NCI-H1694 (cell line): ENCODE measurements at regions not wholly inside any gene's neighbourhood (a gene's known extent, or its start where the extent isn't known, plus 50 kb on each side); places are given as distances from the start of the nearest gene placed in this dataset.
"Not testable (repeated sequence)": the region's sequence is repeated elsewhere in the genome, so short reads cannot be mapped to it uniquely, and the experiment has no call there.

ENCODE experiments used
- DNase-seq: peaks from one replicate; lab custom pipeline; 2025; lab: John Stamatoyannopoulos, UW

DNA sequence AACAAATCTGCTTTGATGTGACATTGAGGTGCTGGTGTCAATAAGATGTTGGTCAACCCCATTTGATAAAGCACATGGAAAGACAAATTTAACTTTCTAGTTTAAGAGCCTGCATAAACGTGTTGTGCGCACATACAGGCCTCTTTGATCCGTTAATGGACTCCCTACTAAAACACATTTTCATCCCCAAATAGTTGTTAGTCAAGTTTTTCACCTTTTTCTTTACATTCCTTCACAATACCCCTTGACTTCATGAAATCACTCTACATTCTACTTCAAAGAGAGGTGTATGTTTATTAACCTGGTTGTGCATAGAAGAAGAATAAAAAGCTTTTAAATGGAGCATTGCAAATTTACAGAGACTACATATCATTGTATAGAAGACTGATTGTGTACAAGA lies 180.3 kb downstream of the HDGFL1 start:
- DNase-seq = no peak

DNA sequence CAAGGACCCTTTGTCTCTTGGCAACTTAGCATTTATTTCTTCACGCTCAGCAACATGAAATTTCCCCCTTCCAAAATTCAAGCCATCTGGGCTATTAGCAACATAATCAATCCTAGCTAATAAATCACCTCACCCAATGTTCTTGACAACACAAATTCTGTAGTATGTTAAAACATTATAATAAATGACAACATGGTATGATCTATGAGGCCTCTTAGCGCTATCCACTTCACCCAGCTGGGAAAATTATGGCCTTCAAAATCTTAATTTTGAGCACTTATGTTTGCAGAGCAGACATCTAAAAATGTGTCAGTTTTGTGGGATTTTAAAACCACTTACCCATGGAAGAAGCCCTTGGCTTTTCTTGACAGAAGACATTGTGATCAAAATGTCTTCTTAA lies 181.9 kb downstream of the HDGFL1 start:
- DNase-seq = no peak

DNA sequence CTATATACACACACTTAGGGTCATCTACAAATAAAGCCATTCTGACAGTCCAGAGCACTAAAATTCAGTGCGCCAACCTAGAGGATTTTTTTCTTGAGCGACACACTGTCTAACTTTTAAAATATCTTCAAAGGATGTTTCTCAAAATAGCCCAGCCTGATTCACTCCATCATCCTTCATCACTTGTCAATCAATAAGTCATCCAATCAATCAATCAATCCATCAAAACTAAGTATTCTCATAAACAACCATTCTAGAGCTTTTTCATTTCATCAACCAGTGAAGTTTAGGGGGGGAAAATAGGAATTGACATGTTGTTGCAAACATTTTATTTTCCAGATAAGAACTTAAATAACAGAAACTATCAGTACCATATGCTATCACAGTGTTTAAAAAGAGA lies 183.2 kb downstream of the HDGFL1 start:
- DNase-seq = no peak

DNA sequence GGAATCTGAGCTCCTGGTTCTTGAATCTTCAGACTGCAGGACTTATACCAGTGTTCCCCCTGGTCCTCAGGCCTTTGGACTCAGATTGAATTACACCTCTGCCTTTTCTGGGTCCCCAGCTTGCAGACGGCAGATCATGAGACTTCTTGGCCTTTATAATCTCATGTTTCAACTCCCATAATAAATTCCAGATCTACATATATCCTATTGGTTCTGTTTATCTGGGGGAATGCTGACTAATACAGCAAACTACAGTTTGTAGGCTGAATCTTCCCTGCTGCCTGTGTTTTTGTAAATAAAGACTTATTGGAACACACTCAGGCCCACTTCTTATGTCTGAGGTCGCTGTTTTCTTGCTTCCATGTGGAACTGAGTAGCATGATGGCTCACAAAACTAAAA lies 184.7 kb downstream of the HDGFL1 start:
- no peak for DNase-seq

DNA sequence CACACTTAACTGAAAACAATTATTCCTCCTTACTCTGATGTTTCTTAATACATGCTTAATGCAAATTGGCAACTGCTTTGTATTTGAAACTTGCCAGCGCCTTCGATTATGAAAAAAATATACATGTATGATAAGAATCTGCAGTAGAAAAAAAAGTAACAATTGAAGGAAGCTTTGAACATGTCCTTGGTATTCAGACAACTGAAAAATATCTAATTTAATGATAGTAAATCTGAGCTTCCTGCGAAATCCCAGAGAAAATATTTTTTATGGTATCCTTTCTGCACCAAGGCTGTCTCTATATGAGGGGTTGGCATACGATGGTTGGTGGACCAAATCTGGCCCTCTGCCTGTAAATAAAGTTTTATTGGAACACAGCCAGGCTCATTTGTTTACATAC lies 186.2 kb downstream of the HDGFL1 start:
- DNase-seq = no peak

DNA sequence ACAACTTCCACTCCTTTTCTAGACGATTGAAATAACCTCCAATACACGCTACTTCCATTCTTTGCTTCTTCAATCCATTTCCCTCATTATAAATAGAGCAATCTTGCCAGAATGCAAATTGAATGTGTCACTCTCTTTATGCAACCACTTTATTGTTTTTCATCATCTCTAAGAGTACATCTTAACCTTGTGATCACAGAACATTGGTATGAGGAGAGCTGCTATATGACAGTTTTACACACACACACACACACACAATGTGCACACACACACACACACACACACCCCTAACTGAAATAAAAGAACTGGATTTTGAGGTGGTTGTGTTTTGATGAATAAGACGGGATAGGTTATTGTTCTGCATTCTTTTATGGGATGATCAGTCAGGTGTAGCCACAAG lies 187.0 kb downstream of the HDGFL1 start:
- DNase-seq = no peak

DNA sequence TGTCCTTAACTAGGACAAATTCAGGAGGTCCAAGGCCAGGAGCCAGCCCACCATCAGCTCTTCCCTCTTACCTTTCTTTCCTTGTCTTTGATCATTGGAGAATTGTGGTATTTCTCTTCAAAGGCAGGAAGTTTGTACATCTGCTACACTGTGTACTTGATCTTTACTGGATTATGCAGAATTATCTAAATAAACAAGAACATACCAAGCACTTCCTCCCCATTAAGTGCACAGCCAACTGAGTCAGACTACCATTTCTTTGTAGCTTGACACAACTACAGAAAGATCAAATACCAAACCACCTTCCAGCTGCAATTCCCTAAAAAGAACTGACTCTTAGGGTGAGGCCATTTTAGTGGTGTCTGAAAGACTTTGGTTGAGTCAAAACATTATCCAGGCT lies 195.1 kb downstream of the HDGFL1 start:
- no peak for DNase-seq

DNA sequence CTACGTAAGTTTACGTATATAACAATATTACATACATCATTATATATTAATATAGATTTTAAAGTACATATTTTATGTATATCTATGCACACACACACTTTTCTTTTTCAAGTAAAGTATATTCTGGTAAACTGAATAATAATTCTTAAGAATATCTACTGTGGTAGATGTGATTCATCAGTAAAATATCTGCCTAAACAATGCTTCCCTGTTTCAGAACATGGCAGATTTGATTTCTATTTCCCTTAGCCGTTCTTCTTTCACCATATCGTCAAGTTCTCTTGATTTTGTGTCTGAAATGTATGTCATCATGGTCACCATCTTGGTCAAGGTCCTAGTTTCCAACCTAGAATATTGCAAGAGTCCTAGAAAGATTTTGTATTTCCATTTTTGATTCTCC lies 195.6 kb downstream of the HDGFL1 start:
- no peak for DNase-seq

DNA sequence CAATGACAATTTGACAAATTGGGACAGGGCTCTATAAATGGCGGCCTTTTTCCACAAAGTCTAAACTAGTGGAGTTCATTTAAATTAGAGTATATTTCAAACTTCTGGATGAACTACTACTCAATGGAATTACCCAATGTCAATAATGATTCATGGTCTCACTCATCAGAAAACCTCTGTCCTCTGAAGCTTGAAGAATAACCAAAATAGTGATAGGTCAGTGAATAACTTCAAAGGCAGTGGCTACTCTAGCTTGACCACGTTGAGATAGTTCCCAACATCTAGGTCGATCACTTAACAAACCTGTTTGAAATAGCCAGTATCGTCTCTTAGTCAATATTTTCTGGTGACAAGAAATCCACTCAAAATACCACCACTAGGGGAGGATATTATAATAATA lies 197.6 kb downstream of the HDGFL1 start:
- no peak for DNase-seq

DNA sequence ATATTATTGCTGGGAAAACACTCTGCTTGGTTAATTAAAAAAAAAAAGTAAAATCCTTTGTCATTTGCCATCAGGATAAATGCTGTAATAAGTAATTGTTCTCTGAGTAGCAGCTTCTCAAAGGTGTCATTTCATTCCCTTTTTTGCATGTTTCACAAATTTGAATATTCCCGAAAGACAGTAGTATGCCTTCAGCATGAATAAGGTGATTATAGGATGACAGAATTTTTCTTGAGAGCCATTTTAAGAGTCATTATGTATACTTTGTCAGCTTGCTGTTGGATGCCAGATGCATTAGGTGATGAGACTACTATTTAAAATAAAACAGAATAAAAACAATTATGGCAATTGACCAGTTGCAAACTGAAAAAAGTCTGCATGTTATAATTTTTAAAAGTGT lies 200.7 kb downstream of the HDGFL1 start:
- DNase-seq = no peak

DNA sequence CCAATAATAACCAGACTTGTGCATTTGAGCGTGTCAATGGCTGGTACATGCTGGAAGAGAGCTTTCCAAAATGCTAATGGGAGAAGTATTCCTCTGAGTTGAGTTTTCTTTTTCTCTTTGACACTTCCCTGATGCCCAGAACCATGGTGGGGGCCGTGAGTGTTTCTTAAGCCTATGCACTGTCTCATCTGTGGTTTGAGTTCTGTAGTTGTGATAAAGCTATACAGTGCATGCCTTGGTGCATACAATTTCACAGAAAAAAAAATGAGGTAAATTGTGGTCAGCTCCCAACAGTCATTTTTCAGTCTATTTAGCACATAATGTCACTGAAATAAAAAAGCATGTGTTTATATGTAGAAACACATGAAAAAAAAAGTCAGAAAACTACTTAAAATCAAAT lies 204.8 kb downstream of the HDGFL1 start:
- no peak for DNase-seq

DNA sequence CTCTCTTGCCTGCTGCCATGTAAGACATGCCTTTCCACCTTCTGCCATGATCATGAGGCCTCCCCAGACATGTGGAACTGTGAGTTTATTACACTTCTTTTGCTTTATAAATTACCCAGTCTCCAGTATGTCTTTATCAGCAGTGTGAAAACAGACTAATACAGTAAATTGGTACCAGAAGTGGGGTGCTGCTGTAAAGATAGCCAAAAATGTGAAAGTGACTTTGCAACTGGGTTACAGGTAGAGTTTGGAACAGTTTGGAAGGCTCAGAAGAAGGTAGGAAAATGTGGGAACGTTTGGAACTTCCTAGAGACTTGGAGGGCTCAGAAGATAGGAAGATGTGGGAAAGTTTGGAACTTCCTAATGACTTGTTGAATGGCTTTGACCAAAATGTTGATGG lies 209.1 kb downstream of the HDGFL1 start:
- DNase-seq = not testable (repeated sequence)

DNA sequence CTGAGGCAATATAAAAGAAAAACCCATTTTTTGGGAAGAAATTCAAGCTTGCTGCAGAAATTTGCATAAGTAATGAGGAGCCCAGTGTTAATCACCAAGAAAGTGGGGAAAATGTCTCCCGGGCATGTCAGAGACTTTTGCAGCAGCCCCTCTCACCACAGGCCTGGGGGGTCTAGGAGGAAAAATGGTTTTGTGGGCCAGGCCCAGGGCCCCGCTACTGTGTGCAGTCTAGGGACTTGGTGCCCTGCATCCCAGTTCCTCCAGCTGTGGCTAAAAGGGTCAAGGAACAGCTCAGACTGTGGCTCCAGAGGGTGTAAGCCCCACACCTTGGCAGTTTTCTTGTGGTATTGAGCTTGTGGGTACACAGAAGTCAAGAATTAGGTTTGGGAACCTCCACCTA lies 209.7 kb downstream of the HDGFL1 start:
- DNase-seq = no peak

DNA sequence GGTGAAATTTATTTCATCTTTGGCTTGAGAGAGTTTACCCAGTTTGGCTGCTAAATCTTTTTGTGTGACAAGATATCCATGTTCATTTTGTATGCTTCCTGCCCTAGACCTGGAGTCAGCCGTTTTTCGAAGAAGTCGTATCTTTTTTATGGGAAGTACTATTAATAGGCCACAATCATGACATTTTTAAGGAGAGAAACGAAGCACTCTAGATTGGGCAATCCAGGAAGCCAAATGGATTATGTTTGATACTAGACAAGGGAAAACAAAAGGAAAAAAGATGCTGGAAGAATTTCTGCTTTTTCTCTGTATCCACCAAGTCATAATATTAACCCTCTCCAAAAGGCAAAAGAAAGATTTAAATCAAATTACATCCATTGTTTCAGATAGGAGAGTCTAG lies 214.6 kb downstream of the HDGFL1 start:
- DNase-seq = no peak

DNA sequence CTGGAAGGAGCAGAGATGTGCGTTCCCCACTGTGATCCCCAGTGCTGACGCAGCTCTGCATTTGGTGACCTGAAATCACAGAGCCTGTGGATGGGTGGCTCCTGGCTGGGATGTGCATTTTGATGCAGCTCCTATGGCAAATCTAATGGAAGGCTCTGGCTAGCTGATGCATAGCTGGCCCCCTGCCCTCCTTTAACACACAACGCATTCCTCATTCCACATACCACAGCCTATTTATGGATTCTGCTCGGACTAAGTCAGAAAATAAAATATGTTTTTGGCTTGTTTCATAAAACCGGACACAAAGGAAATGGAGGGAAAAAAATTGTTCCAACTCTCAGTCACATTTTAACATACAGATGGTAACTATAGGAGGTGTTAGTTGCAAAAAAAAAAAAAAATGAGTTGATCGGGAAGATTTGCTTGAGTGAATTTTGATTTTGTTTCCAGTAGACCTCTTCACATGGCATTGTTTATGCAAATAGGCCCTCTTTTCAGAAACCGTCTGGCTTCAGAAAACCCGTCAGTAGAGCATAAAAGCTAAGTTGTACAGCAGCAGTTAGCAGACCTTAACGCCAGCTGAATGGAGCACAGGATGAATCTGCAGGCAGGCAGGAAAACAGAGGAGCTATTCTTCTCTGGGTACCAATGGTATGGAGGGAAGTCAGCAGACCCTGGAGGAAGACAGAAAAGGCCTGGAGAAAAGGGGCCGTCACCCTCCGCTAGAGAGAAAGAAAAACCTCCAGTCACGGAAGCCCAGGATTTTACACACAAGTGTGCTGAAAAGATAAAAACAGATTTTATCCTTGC lies 215.4 kb downstream of the HDGFL1 start:
- no peak for DNase-seq

DNA sequence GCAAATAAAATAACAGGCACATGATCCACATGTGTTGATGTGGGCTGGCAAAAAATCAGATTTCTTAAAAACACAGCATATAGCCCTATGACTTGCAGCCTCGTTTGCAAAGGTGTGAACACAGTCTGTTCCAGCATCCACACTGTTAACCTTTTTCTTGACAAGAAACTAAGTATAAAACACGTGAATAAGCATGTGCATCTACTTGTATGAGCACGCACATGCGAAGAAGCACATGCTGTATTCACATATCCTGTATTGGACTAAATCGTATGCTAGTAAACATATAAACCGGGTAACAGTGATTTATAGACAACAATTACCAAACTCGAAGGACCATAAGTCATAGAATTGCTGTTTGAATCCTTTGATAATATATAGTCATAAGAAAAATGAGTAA lies 218.7 kb downstream of the HDGFL1 start:
- DNase-seq = no peak

DNA sequence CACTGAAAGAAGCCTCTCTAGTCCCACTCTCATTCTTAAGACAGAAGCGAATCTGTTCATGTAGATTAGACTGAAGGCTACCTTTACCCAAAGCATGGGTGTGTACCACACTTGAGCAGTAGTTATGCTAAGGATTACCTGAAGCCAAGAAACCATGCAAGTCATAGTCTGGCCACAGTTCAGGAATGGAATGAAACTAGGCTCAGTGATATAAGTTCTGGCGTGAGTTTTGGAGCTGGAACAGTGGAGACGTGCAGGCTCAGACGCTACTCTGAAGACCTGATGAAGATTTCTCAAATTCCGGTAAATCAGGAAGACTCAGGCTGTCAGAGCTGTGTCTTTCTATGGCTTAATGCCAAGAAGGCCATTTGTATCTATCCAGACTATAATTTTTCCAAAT lies 219.9 kb downstream of the HDGFL1 start:
- no peak for DNase-seq

DNA sequence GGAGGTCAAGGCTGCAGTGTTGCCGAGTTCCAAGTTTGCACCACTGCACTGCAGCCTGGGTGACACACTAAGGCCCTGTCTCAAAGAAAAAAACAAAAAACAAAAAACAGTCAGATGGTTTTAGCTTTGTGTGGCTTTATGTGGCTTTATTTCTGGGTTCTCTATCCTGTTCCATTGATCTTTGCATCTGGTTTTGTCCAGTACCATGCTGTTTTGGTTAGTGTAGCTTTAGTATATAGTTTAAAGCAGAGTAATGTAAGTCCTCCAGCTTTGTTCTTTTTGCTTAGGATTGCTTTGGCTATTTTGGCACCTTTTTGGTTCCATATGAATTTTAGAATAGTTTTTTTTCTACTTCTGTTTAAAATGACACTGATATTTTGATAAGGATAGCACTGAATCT lies 225.5 kb downstream of the HDGFL1 start:
- DNase-seq = no peak

DNA sequence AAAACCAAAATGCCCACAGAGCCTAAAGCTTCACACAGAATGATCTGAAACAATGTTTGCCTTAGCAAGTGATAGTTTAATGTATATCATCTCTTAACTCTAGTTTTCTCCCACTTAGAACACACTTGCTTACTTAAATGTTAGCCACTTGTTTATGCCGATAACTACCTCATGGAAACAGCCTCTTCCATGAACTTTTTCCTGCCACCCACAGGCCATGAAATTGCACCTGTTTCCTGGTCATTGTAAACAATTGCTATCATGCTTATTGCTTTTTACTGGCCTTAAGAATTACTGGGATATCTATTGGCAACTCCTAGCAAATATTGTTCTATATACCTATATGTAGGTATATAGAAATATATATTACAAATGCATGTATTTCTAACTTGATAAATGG lies 231.1 kb downstream of the HDGFL1 start:
- DNase-seq = no peak

DNA sequence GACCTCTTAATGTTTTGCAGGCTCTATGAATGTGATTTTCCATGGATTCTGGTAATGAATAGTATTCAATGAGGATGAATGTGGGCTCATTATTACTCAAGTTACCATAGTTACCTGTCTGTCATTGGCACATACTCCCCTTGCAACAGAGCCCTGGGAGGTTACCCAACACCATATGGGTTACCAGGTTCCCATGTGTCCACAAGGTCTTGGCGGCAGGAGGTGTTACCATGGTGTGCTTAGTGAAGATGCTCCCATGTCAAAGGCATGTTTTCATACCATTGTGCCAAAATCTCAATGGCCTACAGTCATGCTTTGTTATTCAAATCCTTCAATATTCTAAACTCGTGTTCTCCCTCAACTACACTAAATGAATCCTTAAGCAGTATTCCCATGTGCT lies 232.5 kb downstream of the HDGFL1 start:
- no peak for DNase-seq

DNA sequence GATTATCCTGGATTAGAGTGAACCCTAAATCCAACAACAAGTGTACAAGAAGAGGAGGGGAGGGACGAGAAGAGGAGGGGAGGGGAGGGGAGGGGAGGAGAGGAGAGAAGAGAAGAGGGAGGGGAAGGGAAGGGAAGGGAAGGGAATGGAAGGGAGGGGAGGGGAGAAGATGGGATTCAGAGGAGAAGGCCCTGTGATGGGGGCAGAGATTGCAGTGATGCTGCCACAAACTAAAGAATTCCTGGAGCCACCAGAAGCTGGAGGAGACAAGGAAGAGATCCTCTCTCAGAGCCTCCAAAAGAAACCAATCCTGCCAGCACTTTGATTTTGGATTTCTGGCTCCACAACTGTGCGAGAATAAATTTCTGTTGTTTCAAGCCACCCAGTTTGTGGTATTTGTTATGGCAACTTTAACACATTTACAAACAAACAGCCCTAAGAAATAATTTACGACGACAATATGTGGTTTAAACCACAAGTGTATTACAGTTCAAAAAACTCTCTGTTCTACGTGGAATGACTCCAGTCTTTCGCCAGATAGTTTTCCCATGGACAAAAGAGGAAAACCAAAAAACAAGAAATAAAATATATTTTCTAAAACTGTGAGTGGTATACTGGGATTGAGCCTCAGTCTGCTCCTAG lies 235.4 kb downstream of the HDGFL1 start:
- DNase-seq = no peak

DNA sequence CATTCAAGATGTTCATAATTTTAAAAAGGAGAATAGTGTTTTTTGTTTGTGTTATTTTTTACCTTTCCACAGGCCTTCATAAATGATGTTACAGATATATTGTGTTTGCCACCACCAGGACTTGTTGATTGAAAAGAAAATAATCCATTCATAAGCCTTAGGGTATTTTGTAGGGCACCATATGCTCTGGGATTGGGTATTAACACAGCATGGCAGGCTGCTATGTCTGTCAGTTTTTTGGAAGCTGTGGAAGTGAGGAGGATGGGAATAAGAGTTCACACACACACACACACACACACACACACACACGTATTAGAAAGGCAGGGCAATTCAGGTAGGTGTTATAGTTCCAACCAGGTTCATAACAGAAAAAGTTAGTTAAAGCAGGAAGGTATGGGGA lies 237.9 kb downstream of the HDGFL1 start:
- no peak for DNase-seq

DNA sequence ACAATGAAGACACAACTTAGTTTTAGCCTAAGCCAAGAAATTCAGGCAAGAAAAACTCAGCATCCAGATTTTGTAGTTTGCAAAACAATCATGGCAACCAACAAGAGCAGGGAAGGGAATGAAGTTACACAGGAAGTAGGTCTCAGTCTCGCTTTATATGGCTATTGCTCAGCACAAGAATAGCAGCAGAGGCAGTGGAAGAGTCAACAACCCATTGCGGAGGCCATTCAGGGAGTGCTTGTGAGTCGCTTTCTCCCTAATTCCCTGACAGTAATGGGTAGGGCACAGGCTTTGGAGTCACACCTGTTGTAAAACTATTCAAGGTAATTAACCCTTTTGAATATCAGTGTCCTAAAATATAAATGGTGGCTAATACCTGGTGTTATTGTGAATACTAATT lies 238.5 kb downstream of the HDGFL1 start:
- no peak for DNase-seq

DNA sequence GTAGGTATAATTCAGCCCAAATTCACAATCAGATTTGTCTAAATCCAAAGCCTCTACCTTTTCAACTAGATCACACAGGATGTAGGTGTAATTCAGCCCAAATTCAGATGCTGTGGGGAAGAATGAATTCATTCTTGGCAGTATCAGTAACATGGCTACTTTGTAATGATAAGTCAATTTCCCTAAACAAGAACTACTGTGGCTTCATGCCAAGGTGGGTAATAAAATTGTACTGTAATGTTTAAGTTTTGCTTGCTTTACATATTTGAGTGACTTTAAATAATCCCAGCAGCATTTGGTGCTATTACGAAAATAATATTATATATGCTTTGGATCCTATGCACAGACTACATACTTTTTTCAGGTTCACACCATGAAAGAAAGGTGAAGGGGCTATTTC lies 239.1 kb downstream of the HDGFL1 start:
- no peak for DNase-seq
